ENCODE measurements at regions not wholly inside any gene's neighbourhood (a gene's known extent, or its start where the extent isn't known, plus 50 kb on each side); places are given as distances from the start of the nearest gene placed in this dataset.
"Not testable (repeated sequence)": the region's sequence is repeated elsewhere in the genome, so short reads cannot be mapped to it uniquely, and the experiment has no call there.

DNA sequence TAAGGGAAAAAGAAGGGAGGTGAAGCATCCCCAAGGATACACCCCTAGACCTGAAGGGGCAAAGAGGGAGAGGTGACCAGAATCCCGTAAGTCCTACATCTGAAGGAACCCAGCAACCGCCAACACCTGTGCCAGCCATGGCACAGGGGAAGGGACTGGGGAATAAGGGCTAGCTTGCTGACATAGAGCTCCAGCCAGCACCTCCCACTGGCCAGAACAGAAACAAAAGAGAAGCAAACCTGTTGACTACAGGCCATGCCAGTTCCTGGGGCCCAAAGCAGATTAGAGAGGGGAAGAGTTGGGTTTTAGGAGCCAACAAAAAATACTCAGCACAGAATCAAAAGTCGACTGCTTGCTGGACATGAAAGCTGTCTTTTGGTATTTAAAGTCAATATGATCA, 244.6 kb downstream of the SUCLG1 start:
- DNase-seq (ENCODE audit: low read depth), result no peak

DNA sequence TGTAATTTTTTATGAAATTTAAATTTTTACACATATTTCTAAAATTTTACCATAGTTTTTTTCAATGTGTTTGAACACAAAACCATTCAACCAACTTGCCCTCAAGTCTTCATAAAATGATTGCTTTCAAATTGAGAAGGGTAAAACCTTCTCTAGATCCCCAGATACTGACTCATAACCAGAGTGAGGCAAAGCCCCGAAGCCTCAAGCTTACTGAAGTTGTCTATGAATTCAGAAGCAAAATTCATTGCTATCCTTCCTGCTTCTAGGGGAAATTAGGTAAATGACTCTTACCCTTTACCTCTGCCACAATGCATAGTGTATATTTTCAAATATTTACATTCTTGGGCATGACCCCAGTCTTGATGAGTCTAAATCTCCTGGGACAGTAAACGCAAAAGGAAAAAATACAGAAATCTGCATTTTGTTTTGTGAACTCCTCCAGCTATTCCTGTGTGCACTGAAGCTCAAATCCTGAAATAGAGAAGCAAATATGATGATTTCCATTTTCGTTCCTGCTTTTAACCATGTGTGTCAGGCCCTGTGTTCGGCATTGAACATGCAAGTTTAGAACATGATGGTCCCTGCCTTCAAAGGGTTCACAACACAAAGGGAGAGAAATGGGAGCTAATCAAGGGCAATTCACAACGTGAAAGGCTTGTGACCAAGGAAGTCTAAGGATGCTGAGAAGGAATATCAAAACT, 246.3 kb downstream of the SUCLG1 start:
- DNase-seq (ENCODE audit: low read depth), result no peak

DNA sequence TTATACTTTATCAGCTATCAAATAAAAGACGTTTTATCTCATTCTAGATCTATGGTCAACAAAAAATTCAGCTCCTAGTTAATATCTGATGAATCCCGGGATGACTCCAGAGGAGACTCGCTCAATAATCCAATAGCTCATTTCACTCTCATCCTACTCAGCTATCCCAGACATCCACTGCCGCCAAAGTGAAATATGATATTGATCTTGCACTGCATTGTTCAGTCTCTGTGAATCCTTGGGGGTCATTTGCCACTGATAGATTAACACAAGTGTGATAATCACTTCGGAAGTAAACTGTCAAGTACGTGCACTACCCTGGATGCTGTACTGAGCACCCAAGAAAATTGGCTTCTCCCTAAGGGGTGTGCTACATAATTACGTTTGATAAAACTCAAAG, 249.1 kb downstream of the SUCLG1 start:
- DNase-seq (ENCODE audit: low read depth), result no peak

DNA sequence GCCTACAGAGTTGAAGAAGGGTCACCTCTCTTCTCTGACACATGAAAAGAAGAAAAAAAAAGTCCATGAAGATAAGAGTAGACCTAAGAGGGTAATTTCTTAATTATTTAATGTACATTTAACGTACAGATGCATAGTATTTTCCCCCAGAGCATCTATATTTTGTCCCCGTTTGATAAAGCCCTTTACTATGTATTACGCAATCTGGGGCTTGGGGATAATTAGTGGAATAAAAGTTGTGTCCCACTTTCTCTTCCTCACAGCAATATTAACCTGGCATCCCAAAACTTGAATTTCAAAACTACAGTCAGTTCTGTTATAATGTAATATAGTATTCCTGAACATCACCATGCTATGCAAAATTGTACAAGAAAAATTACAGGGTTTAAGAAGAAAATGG, 254.1 kb downstream of the SUCLG1 start:
- no peak for DNase-seq (ENCODE audit: low read depth)

DNA sequence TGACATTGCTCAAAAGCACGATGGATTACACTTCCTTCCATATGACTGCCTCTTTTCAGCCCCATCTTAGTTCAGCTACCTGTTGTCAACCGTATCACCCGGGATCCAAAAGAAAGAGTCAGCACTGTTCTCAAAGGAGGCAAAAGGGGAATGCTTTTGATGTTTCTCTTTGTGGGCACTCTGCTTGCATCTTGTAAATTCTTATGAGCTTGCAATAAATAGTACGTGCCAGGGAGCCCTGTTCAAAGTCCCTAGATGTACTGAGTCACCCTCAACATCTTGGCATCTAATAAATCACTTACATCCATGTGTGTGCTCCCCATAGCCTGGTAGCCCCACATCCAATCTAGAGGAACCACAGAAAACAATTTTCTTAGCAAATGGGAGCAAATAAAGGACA, 256.9 kb downstream of the SUCLG1 start:
- DNase-seq (ENCODE audit: low read depth), result no peak

DNA sequence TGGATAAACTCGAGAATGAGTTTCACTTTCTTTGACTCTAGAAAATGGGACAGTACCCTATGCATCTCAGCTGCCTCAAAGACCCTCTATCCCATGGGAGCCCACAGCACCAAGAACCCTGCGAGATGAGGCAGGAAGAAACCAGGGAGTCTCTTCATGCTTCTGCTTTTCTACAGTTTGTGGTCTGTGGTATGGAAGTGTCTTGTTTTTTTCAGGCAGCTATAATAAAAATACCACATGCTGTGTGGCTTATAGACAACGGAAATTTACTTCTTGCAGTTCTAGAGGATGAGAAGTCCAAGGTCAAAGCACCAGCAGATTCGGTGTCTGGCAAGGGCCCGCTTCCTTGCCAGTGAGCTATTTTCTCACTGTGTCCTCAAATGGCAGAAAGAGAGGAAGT, 257.9 kb downstream of the SUCLG1 start:
- no peak for DNase-seq (ENCODE audit: low read depth)

DNA sequence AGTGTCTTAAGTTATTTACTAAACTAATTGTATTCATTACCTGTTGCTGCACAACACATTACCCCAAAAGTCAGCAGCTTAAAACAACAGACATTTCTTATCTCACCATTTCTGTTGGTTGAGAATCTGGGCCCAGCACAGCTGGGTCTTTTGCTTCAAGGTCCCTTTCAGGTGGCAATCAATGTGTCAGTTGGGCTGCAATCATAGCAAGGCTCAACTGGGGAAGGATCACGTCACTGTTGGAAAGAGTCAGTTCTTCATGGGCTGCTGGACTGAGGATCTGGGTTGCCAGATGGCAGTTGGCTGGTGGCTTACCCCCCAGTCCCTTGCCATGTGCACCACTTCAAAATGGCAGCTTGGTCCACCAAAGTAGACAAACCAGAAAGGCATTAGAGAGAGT, 261.2 kb downstream of the SUCLG1 start:
- DNase-seq (ENCODE audit: low read depth), result no peak

DNA sequence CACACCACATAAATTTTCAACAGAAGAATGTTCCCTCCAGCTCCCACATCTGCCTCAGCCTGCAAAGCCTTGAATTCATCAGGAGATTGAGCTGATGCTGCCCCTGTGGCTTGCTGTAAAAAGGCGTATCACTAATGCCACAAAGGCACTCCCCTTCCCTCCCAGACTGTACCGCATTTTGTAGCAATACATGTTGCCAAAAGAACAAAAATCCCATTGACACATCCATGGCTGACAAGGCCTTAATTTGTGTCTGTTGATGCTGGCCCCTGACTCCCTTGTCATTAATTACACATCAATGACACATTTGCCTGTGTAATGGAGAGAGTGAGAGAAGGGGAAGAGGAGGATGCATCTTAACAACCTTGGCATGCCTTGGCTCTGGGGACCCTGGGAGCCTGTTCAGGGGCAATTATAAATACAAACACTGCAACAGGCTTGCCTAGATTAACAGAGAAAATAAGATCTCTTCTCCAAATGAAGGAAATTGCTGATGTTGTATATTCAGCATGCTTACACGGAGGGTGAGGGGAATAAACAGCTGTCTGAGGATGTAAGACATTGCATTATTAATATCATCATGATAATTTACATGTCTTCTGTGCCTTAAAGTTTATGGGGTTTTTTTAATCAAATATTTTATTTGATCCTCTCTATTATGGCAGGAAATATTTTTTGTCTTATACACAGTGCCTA, 264.0 kb downstream of the SUCLG1 start:
- DNase-seq (ENCODE audit: low read depth), result no peak

DNA sequence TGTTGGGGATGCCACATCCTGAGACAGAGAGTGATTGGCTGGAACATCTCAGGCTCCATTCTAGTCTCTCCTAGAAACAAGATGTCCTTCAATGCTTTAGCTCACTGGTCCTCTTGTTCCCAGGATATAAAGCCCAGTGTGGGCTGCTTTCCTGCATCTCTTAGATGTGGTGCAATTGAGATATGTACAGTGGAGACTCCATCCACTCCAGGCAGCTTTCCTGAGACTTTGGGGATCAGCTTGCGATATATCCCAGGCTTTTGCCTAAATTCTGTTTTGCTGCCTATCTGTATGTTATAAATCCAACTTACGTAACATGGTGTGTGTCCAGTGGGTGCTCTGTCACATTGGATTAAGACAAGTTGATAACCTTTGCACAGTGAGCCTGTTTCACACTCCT, 264.9 kb downstream of the SUCLG1 start:
- DNase-seq (ENCODE audit: low read depth), result no peak

DNA sequence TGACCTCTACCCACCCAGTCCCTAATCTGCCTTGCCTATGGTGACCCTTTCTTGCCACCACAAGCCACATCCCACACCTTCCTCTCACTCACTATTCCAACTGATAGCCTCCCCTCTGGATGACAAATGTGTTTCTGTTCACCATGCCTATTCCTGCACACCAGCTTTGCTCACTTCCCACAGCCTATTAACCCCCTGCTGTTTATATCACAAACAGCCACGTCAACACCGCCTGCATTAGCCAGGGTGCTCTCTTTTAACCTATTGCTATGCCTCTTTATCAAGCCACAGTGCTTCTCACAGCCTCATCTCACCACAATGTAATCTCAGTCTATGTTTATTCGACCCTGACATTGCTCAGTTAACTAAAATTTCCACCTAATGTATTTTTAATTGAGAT, 271.8 kb downstream of the SUCLG1 start:
- no peak for DNase-seq (ENCODE audit: low read depth)

DNA sequence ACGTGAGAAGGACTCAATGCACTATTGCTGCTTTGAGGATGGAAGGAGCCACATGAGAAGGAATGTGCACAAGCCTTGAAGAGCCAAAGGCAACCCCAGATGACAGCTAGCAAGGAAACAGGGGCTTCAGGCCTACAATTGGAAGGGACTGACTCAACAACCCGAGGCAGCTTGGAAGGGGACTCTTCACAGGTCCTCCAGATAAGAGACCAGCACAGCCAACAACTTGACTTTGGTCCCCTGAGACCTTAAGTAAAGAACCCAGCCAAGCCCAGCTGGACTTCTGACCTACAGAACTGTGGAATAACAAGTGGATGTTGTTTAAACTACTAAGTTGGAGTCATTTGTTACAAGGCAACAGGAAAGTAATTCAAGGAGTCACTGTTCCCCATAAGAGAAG, 277.2 kb downstream of the SUCLG1 start:
- no peak for DNase-seq (ENCODE audit: low read depth)

DNA sequence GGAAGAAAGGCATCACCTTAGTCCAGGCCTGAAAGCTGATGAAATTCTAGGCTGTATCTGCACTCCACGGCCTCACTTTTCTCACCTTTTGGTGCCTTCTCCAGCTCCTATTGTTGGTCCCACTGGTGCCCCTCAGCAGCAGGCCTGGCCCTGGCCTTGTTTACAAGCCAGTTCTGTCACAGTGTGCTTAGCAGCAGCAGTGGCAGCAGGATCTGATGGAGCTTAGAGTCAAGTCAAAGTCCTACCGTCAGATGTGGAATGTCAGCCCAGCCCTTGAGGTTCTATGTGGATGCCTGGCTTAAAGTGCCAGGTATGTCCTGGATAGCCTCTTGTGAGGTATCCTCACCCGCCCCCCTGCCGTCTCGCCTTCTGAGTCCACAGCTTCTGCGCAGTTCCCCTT, 281.3 kb downstream of the SUCLG1 start:
- no peak for DNase-seq (ENCODE audit: low read depth)

DNA sequence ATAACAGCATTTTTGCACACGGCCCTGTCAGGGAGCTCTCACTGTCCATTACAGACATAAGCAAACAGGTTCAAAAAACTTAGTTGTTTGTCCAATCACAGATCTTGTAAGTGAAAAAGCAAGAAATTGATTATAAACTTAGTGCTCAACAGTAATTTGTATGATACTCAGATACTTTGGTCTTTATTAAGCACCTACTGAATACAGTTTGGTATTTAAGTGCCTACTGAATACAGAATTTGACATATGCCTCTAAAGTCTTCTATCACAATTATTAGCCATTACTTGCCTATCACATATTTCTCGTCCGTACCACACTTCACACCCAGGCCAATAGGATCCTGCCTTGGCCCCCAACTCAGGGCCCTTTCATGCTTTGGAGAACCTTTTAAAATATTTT, 283.1 kb downstream of the SUCLG1 start:
- no peak for DNase-seq (ENCODE audit: low read depth)

DNA sequence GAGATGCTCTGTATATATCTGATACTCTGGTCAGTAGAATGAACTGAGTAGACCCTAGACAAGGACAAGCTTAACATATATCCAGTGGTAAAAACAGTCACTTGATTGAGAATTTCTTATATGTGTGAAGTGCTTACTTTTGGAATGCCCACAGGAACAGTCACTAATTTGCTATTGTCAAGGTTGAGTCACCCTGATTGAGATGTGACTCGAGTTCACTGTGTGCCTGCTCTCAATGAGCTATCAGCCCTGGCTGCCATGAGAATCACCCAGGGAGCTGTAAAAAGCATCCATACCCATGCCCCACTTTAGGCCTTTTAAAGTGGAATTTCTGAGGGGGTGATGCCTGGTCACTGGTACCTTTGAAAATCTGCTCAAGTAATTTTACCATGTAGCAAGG, 283.7 kb downstream of the SUCLG1 start:
- no peak for DNase-seq (ENCODE audit: low read depth)

DNA sequence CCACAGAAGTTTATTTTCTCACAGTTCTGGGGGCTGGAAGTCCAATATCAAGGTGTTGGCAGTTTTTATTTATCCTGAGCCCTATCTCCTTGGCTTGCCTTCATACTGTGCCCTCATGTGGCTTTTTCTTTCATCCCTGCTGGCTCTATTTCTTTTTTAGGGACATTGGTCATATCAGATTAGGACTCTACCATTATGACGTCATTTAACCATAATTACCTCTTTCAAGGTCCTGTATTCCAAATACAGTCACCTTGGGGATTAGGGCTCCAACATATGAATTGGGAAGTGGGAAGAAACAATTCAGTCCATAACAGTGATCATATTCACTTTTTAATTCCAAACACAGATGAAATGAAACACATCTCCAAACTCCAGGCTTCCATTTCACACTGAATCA, 286.0 kb downstream of the SUCLG1 start:
- DNase-seq (ENCODE audit: low read depth), result no peak

DNA sequence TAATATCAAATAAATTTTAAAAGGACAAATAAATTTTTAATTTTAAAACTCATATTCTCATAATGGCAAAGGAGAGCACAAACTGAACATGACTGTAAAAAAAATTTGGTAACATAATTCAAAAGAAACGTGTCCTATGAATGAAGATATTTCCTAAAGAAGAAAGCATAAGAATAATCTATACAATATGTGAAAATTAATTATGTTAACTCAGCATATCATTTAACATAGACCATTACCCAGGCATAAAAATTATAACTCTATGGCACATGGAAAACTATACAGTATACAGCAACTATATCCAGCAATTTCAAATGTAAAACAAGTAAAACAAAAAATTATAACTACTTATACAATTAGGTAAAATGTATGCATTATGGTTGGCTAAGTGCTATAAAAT, 288.1 kb downstream of the SUCLG1 start:
- DNase-seq (ENCODE audit: low read depth), result no peak

DNA sequence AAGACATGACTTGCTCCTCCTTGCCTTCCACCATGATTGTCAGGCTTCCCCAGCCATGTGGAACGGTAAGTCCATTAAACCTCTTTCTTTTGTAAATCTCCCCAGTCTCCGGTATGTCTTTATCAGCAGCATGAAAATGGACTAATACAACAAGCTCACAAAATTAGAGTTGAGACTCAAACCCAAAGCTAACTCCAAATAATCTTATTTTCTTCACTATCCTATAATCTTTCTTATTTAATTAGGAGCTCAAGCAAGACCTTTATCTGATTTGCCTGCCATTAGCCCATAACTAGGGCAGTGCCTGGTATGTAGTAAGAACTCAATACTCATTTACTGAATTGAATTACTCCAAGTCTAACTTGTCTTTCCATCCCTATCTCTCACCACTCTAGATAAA, 289.2 kb downstream of the SUCLG1 start:
- DNase-seq (ENCODE audit: low read depth), result no peak

DNA sequence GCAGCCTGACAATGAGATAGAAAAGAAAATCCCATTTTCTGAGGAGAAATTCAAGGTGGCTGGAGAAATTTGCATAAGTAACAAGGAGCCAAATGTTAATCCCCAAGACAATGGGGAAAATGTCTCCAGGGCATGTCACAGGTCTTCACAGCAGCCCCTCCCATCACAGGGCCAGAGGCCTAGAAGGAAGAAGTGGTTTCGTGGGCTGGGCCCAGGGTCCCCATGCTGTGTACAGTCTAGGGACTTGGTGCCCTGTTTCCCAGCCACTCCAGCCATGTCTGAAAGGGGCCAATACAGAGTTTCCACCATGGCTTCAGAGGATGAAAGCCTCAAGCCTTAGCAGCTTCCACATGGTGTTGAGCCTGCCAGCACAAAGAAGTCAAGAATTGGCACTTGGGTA, 290.5 kb downstream of the SUCLG1 start:
- DNase-seq (ENCODE audit: low read depth), result not testable (repeated sequence)

DNA sequence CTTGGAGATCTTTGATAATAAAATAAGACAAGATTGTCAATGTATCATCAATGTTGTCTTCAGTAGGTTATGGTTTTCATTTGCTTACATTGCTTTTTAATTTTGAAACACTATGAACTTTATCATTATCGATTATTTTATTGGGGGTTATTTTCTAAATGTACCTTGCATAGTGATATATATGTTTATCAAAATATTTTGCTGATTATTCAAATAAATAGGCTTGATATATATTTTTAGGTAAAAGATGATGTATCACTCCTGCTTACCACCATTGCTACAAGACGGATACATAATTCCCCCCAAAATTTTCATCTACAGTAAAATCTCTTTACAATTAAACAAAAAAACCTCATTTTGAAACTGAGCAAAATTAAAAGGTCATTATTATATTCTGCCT, 293.8 kb downstream of the SUCLG1 start:
- no peak for DNase-seq (ENCODE audit: low read depth)

DNA sequence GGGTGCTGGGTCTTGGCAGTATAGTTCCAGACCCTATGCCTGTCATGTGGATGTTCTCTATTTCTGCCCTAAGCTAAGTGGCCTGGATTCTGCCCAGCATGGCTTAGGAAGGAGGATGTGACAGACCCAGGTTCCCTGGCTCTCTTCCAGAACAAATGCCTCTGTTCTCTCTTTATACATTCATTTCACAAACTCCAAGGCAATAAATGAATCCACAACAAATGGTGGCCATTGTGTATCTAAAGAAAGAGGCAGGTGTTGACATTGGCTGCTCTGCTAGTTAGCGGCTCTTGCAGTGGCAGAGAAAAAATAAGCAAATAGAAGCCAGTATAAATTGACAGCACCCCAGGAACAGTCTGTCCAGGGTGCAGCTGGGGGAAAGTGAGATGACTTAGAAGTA, 298.6 kb downstream of the SUCLG1 start:
- DNase-seq (ENCODE audit: low read depth), result no peak

DNA sequence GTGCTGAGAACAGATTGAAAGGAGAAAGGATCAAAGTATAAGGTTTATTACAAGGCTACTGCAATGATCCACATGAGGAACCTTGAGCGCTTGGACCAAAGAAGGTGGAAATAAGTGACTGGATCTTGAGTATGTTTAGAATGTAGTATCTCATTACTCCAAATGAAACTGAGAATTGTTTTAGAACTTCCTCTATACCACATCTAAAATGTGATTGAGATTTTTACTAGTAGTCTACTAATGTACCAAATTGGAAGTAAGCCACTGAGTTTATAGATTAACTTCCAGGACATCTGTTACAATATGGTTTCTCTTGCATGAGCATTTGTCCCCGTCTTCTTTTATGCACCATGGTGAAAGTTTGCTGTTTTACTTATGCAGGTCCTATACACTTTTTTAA, 300.5 kb downstream of the SUCLG1 start:
- no peak for DNase-seq (ENCODE audit: low read depth)

DNA sequence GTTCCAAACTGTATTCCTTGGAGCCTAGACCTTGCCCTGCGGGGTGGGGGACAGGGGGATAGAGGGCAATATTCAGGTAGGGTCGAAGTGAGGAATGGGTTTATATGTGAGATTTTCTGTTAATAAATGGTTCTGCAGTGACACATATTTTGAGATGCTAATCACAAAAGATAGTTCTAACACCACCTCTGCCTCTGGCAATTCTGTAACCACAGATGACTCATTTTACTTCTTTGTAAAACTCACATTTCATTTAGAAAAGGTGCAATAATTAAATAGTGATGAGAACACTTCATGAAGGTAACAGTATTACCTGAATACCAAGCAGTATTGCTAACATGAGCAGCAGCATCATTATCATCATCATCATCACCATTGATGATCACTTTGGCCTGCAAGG, 306.6 kb downstream of the SUCLG1 start:
- DNase-seq (ENCODE audit: low read depth), result no peak

DNA sequence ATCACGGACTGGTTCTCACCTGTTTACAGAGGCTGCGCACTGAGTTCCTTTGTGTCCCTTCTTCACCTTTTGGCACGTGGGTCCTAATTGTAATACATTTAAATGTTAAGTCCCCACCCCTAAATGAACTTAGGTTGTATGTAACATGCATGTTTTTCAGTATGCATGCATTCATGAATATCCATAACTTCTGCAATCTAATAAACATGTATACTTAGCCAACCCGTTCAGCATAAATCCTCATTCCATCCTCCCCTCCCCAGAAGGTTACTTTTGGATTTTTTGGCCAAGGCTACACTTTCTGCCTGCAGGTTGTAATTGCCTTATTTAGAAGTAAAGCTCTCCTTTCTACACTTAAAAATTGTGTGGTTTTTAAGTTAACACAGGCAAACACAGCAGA, 314.7 kb downstream of the SUCLG1 start:
- DNase-seq (ENCODE audit: low read depth), result no peak

DNA sequence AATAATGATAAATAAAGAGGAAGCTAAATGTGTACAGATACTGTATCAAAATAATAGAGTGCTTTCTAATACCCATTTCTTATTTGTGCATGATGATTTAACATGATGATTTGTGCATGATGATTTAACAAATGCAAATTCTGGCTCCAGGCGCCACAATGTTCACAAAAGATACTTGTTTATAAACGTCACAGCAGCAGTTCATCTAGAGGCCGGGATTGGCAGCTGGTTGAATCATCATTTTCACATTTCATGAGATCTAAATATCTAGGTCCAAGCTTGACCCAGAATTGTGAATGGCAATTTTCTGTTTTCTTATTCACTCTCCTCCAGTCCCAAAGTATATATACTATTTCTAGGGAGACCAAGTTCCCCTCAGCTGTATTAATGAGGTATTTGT, 322.0 kb downstream of the SUCLG1 start:
- DNase-seq (ENCODE audit: low read depth), result no peak
